GM18499 (cell line): ENCODE measurements at regions not wholly inside any gene's neighbourhood (a gene's known extent, or its start where the extent isn't known, plus 50 kb on each side); places are given as distances from the start of the nearest gene placed in this dataset.
"Not testable (repeated sequence)": the region's sequence is repeated elsewhere in the genome, so short reads cannot be mapped to it uniquely, and the experiment has no call there.

Experiments used
- ATAC-seq: cut with Tn5 transposase; IDR thresholded peaks from one replicate; pipeline ENCODE4 v1.9.1; 2021; ENCODE audit warnings: moderate number of reproducible peaks; ENCODE audit not compliant: insufficient read depth, unreplicated experiment

GRCh38 chr5:75002271-75002670 is 50.1 kb downstream of the GCNT4 start:
- ATAC-seq: no peak

DNA sequence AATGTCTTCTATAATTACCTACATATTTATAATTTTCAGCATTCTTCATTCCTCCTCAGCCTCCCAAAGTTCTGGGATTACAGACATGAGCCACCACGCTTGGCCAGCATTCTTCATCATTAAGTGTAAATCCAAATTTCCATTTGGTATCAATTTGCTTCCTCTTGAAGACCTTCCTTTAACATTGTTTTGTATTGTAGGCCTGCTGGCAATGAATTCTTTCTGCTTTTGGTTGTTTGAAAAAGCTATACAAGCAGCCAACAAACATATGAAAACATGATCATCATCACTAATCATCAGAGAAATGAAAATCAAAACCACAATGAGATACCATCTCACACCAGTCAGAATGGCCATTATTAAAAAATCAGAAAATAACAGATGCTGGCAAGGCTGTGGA is 56.4 kb downstream of the GCNT4 start:
- ATAC-seq: no peak

- ATAC-seq: no peak
Measured at GRCh38 chr5:74994826-74995225, 57.5 kb downstream of the GCNT4 start.

DNA sequence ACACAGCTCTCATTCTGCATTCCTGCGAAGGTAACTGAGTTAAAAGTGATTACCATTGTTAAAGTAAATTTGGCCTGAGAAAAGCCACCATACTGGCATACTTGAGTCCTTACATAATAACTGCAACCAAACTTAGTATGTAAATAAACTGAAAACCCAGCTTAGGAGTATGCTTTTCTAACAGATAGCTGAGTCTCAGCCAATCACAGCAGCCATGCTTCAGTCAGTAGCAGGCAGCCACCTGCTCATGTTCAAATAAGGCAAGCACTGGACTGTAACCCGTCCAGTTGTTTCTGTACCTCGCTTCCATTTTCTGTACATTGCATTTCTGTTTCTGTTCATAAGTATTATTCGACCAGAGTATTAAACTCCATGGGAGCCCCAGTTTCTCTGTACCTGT is 58.6 kb downstream of the GCNT4 start:
- ATAC-seq: no peak

DNA sequence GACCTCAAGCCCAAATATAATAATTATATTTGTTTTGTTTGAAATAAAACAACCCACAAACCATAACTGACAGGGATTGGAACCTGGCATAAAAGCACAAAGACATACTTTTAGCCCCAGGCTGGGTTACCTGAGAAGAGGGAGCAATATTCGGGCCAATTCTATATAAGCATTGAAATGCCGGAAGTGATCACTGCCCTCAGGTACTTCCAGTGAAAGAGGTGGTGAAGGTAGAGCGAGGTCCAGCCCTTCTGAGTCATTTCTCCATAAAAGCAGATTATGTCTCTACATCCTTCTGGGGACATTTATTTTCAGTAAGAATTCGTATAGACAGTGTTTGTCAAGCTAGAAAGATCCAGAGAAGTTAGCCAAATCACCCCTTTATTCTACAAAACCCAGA is 59.6 kb downstream of the GCNT4 start:
- ATAC-seq: no peak

- no peak for ATAC-seq
Measured at GRCh38 chr5:74991522-74991921, 60.8 kb downstream of the GCNT4 start.

DNA sequence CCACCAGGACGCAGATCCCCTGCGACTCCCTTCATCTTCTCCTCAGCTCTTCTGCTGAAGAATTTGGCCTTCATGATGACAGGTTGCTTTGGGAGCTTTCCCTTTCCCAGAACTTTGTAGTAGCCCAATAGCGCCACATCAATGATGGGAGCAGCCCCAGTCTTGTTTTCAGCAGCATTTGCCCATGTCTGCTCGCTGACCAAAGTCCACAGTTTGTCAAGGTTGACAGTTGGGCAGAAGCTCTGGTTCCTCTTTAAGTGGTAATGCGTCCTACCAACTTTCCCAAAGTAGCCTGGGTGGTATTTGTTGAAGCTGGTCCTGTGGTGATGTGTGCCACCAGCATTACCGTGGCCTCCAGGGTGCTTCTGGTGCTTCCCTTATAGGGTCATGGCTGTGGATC is 62.2 kb downstream of the GCNT4 start:
- no peak for ATAC-seq

GRCh38 chr5:74988273-74988983 is 63.9 kb downstream of the GCNT4 start:
- no peak for ATAC-seq

- no peak for ATAC-seq
Measured at GRCh38 chr5:74978345-74978744, 74.0 kb downstream of the GCNT4 start.

DNA sequence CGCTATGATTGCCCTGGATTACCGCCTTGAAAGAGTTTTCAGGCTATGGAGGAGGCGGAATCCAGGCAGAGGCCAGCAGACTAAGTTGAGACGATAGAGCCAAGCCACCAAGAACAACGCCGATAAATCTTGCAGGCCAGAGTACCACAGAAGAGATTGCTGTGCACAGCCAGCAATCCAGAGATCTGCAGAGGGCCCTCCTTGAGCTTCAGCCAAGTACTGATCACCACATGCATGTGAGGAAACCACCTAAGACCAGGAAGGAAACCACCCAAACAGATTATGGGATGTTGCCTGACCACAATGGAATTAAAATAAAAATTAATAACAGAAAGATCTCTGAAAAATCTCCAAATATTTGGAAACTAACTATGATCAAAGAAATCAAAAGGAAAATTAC is 74.9 kb downstream of the GCNT4 start:
- ATAC-seq: no peak

GRCh38 chr5:74976651-74977050 is 75.7 kb downstream of the GCNT4 start:
- no peak for ATAC-seq

GRCh38 chr5:74975582-74975981 is 76.8 kb downstream of the GCNT4 start:
- ATAC-seq: no peak

GRCh38 chr5:74974451-74975091 is 77.8 kb downstream of the GCNT4 start:
- ATAC-seq: no peak

DNA sequence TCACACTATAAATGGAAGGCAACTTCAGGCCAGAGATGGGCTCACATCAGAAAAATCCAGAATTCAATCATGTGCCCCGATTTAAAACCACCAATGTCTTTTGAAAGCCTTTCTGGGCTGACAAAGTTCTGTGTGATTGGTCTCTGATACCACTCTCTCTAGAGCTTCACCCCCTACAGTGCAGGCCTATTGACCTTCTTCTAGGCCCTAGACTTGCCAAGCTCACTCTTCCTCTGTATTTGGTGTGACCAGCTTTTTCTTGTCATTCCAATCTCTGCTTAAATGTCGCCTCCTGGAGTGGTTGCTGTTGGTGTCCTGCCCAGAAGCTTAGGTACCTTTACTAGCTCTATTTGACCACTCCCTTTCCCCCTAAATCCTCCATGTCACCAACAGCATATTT is 78.7 kb downstream of the GCNT4 start:
- ATAC-seq: no peak

DNA sequence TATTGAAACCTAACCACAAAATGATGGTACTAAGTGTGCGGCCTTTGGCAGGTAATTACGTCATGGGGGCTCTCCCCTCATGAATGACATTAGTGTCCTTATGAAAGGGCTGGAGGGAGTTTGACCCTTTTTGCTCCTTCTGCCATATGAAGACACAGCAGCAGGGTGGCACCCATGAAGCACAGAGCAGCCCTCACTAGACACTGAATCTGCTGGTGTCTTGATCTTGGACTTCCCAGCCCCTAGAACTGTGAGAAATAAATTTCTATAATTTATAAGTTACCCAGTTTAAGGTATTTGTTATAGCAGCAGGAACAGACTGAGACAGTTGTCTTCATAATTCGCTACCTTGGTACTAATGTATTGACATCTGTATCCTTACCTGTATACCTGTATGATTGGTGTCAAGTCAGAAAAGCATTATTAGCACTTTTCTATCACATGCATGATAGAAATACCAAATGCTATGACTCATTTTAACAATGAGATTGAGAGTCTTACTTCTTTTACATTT is 80.4 kb downstream of the GCNT4 start:
- no peak for ATAC-seq

DNA sequence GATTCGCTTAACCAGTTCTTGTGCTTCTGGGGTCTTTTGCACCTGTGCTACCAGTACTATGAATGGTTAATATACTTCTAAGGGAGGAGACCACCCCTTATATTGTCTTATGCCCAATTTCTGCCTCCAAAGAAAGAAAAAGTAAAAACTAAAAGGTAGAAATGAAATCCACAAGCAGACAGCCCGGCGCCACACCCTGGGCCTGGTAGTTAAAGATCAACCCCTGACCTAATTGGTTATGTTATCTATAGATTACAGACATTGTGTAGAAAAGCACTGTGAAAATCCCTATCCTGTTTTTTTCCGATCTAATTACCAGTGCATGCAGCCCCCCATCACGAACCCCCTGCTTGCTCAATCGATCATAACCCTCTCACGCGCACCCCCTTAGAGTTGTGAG is 81.5 kb downstream of the GCNT4 start:
- ATAC-seq: not testable (repeated sequence)

GRCh38 chr5:74969726-74970125 is 82.6 kb downstream of the GCNT4 start:
- no peak for ATAC-seq

DNA sequence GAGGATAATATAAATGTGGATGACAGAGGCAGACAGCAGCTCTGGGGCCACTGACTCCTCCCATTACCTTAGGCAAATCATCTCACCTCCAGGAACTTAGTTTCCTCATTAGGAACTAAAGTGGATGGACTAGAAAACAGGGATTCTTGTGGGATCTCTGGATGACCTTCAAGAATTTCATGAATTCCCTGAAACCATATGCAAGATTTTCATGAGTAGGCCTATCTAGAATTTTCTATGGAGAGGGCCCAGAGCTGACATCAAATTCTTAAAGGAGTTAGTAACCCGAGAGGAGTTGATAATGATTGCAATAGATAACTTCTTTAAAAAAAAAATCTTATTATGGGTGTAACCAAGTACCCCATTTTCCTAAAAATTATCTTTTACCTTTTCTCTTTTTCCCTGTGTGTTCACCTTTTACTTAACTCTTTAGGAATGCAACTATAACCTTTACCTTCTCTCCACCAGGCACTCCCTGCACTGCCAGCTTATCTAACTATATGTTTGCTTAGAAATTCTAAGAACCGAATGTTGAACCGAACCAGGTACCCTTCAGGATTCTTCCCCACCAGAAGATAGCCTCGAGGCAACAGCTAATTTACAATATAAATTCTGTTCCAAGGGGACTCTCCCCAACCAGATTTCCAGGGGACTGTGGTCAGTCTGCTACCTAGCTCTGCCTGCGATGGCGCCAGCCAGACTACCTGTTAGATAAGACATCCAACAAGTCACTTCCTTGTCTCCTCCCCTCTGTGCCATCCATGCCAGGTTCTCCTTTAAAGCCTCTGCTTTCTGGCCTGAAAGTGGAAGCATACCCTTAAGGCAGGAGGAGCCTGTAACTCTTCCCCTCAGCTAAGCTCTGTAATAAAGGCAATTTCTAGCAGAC is 86.0 kb downstream of the GCNT4 start:
- no peak for ATAC-seq

GRCh38 chr5:74963407-74963806 is 89.0 kb downstream of the GCNT4 start:
- no peak for ATAC-seq

- no peak for ATAC-seq
Measured at GRCh38 chr5:74957906-74958305, 91.7 kb upstream of the FAM169A start.
